Endodermal cell (in vitro differentiated cells): ENCODE measurements at regions not wholly inside any gene's neighbourhood (a gene's known extent, or its start where the extent isn't known, plus 50 kb on each side); places are given as distances from the start of the nearest gene placed in this dataset.

Experiments
- DNase-seq: peaks from one replicate; pipeline ENCODE4 v3.0.0-alpha.2; 2017
- H3K27ac ChIP-seq: 2 replicates; pipeline ENCODE4 v1.5.1; 2013; ENCODE audit warnings: mild to moderate bottlenecking, low read depth, low read length, moderate library complexity
- H3K27me3 ChIP-seq: 2 replicates; pipeline ENCODE4 v1.6.1; 2013; ENCODE audit warnings: mild to moderate bottlenecking, low read length, moderate library complexity; ENCODE audit not compliant: insufficient read depth, control insufficient read depth, poor library complexity, severe bottlenecking
- H3K36me3 ChIP-seq: 2 replicates; pipeline ENCODE4 v1.7.0; 2013; ENCODE audit warnings: mild to moderate bottlenecking, low read length, moderate library complexity; ENCODE audit not compliant: control insufficient read depth, insufficient read depth
- H3K4me1 ChIP-seq: one replicate; pipeline ENCODE4 v1.7.0; 2013; ENCODE audit warnings: low read length; ENCODE audit not compliant: control insufficient read depth, insufficient read depth
- H3K4me3 ChIP-seq: 2 replicates; pipeline ENCODE4 v1.5.1; 2013; ENCODE audit warnings: mild to moderate bottlenecking, low read length, moderate library complexity
- H3K9ac ChIP-seq: 2 replicates; pipeline ENCODE4 v1.6.1; 2013; ENCODE audit warnings: mild to moderate bottlenecking, low read length, moderate library complexity; ENCODE audit not compliant: poor library complexity, severe bottlenecking; ENCODE audit errors: extremely low read depth
- H3K9me3 ChIP-seq: 2 replicates; pipeline ENCODE4 v1.6.1; 2013; ENCODE audit warnings: mild to moderate bottlenecking, low read length, moderate library complexity; ENCODE audit not compliant: control insufficient read depth
- H3K27ac Mint-ChIP-seq: 2 replicates; pipeline ENCODE4 v1.8.0; 2020; ENCODE audit warnings: mixed read lengths
- H3K27me3 Mint-ChIP-seq: 2 replicates; pipeline ENCODE4 v1.8.0; 2021; ENCODE audit warnings: mild to moderate bottlenecking, mixed read lengths; ENCODE audit not compliant: insufficient read depth
- H3K36me3 Mint-ChIP-seq: 2 replicates; pipeline ENCODE4 v1.8.0; 2020; ENCODE audit warnings: low read depth, mixed read lengths
- H3K4me1 Mint-ChIP-seq: 2 replicates; pipeline ENCODE4 v1.8.0; 2020; ENCODE audit warnings: mixed read lengths
- H3K4me3 Mint-ChIP-seq: 2 replicates; pipeline ENCODE4 v1.8.0; 2020; ENCODE audit warnings: mild to moderate bottlenecking, moderate library complexity, mixed read lengths
- H3K9me3 Mint-ChIP-seq: 2 replicates; pipeline ENCODE4 v1.8.0; 2020; ENCODE audit warnings: mild to moderate bottlenecking, mixed read lengths
- CTCF ChIP-seq: fragments of 200-600 bp; sonication (generic); conservative IDR thresholded peaks from 2 replicates; pipeline ENCODE4 v1.5.0; 2021; ENCODE audit warnings: antibody characterized with exemption, mild to moderate bottlenecking
- WGBS, 2 experiments: methylation state at CpG; one replicate each; pipeline versions ENCODE4 v1.1.5 to v1.1.7; 2013; ENCODE audit warnings: missing lambda C conversion rate in 2 of 2, mixed read lengths in 1 of 2; ENCODE audit not compliant: insufficient coverage in 1 of 2, insufficient read length in 1 of 2; 5-methylcytosine and 5-hydroxymethylcytosine counted together

DNA sequence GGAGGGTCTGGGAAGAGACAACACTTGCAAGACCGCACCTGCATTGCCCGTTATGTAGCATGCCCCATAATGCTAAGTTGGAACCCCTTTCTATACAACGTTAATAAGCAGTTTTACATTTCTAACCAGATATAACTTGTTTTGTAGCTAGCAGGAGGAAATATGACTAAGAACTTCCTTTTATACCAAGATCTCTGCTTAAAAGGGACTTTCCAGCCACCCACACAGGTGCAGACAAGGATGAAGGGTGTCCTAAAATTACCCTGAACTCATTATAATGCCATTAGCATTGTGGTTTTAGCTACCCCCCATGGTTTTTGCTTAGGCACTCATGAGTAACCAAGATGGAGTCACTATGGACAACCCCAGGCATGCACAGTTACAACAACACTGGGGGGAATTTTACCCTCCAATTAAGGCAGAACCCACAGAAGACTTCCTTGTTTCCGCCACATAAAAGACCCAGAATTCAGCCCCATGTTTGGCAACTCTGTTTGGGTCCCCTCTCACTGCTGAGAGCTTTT lies 362.8 kb downstream of the CBLN2 start:
- Histone ChIP-seq H3K9me3 (peaks cover 50% of the 10 kb centered on the region), H3K36me3 (no peaks in the 10 kb centered on the region), H3K27me3 (no peaks in the 10 kb centered on the region), H3K4me1 (no peaks in the 10 kb centered on the region), H3K9ac (no peak overlapping the region), H3K4me3 (no peak overlapping the region), H3K27ac (no peak overlapping the region)
- no peak overlapping the region for H3K4me3 Mint-ChIP-seq
- no peak overlapping the region for H3K27ac Mint-ChIP-seq
- H3K27me3 Mint-ChIP-seq: no peaks in the 10 kb centered on the region
- no peak for TF ChIP-seq CTCF
- no peaks in the 10 kb centered on the region for H3K4me1 Mint-ChIP-seq
- no peak for DNase-seq
- no peaks in the 10 kb centered on the region for H3K36me3 Mint-ChIP-seq
- peaks cover 19% of the 10 kb centered on the region for H3K9me3 Mint-ChIP-seq
- 70 to 80% methylated on average over 2 to 4 of the region's 4 CpGs for WGBS, 2 experiments

GRCh38 chr18:72180689-72181088 lies 363.5 kb downstream of the CBLN2 start:
- Histone ChIP-seq H3K4me3 (no peak overlapping the region), H3K27me3 (no peaks in the 10 kb centered on the region), H3K9me3 (peaks cover 49% of the 10 kb centered on the region), H3K36me3 (no peaks in the 10 kb centered on the region), H3K4me1 (no peaks in the 10 kb centered on the region), H3K9ac (no peak overlapping the region), H3K27ac (no peak overlapping the region)
- no peak for DNase-seq
- Mint-ChIP-seq H3K36me3 (no peaks in the 10 kb centered on the region), H3K9me3 (peaks cover 20% of the 10 kb centered on the region), H3K4me3 (no peak overlapping the region), H3K27ac (no peak overlapping the region), H3K4me1 (no peaks in the 10 kb centered on the region), H3K27me3 (no peaks in the 10 kb centered on the region)
- TF ChIP-seq CTCF: no peak

- Histone ChIP-seq H3K27me3 (no peaks in the 10 kb centered on the region), H3K4me1 (no peaks in the 10 kb centered on the region), H3K36me3 (no peaks in the 10 kb centered on the region), H3K9me3 (peaks cover 44% of the 10 kb centered on the region), H3K4me3 (no peak overlapping the region), H3K9ac (no peak overlapping the region), H3K27ac (no peak overlapping the region)
- Mint-ChIP-seq H3K4me3 (no peak overlapping the region), H3K9me3 (peaks cover 11% of the 10 kb centered on the region), H3K36me3 (no peaks in the 10 kb centered on the region), H3K4me1 (no peaks in the 10 kb centered on the region), H3K27me3 (no peaks in the 10 kb centered on the region), H3K27ac (no peak overlapping the region)
- no peak for DNase-seq
- no peak for TF ChIP-seq CTCF
- 62% methylated on average over 3 of the region's 3 CpGs; no CpG with 5 or more reads in 1 of the 2 experiments for WGBS, 2 experiments
These were observed 369.0 kb downstream of the CBLN2 start for GRCh38 chr18:72174972-72175649.
